Fibroblast of lung (primary cell): ENCODE measurements at regions not wholly inside any gene's neighbourhood (a gene's known extent, or its start where the extent isn't known, plus 50 kb on each side); places are given as distances from the start of the nearest gene placed in this dataset.

Experiments
- DNase-seq, 2 donors: peaks; one replicate each; pipeline versions ENCODE4 v3.0.0 to v3.0.0-alpha.2; 2010; ENCODE audit warnings: low read depth in 2 of 2
- H2AFZ ChIP-seq: 2 replicates; pipeline ENCODE4 v1.5.1; 2012; ENCODE audit warnings: low read length, control low read depth, inconsistent platforms
- H3K27ac ChIP-seq: 2 replicates; pipeline ENCODE4 v1.5.1; 2011; ENCODE audit warnings: low read length, control low read depth; ENCODE audit not compliant: insufficient read depth
- H3K27me3 ChIP-seq: 2 replicates; pipeline ENCODE4 v1.5.1; 2011; ENCODE audit warnings: mild to moderate bottlenecking, low read length; ENCODE audit not compliant: control insufficient read depth, insufficient read depth
- H3K36me3 ChIP-seq: 2 replicates; pipeline ENCODE4 v1.5.1; 2011; ENCODE audit warnings: low read length; ENCODE audit not compliant: control insufficient read depth, insufficient read depth
- H3K4me1 ChIP-seq: 2 replicates; pipeline ENCODE4 v1.5.1; 2011; ENCODE audit warnings: low read length; ENCODE audit not compliant: control insufficient read depth, insufficient read depth; ENCODE audit errors: extremely low read depth
- H3K4me2 ChIP-seq: 2 replicates; pipeline ENCODE4 v1.5.1; 2011; ENCODE audit warnings: low read length, control low read depth; ENCODE audit not compliant: insufficient read depth; ENCODE audit errors: extremely low read depth
- H3K4me3 ChIP-seq, 4 experiments: fragments of 200-600 bp in 1 of 4; sonication (generic) in 1 of 4; replicated peaks in 1 of 4; 2 replicates each; pipeline ENCODE4 v1.5.1; 2011 to 2016; ENCODE audit warnings: low read length in 4 of 4, low read depth in 3 of 4, mild to moderate bottlenecking in 3 of 4, control low read depth in 2 of 4, inconsistent platforms in 1 of 4, mixed read lengths in 1 of 4; ENCODE audit not compliant: insufficient read depth in 1 of 4; ENCODE audit errors: control extremely low read depth in 1 of 4
- H3K79me2 ChIP-seq: 2 replicates; pipeline ENCODE4 v1.5.1; 2012; ENCODE audit warnings: mild to moderate bottlenecking, low read length, inconsistent platforms; ENCODE audit not compliant: control insufficient read depth, insufficient read depth
- H3K9ac ChIP-seq: 2 replicates; pipeline ENCODE4 v1.5.1; 2011; ENCODE audit warnings: mild to moderate bottlenecking, low read length, control low read depth; ENCODE audit not compliant: insufficient read depth
- H3K9me3 ChIP-seq: 2 replicates; pipeline ENCODE4 v1.5.1; 2012; ENCODE audit warnings: low read depth, low read length; ENCODE audit not compliant: control insufficient read depth, insufficient read depth
- H4K20me1 ChIP-seq: 2 replicates; pipeline ENCODE4 v1.5.1; 2011; ENCODE audit warnings: low read length; ENCODE audit not compliant: control insufficient read depth, insufficient read depth; ENCODE audit errors: extremely low read depth
- EZH2 ChIP-seq: IDR thresholded peaks from 2 replicates; pipeline ENCODE4 v1.5.1; 2012; ENCODE audit warnings: low read length, control low read depth, mild to moderate bottlenecking; ENCODE audit errors: missing control alignments
- TF ChIP-seq, protein P1 (sequence below), 2 donors: IDR thresholded peaks in 1 of 2; conservative IDR thresholded peaks in 1 of 2; 1 replicate in 1 of 2; 2 replicates in 1 of 2; pipeline ENCODE4 v1.5.1; 2011 to 2012; ENCODE audit warnings: low read length in 2 of 2, control low read depth in 1 of 2, inconsistent platforms in 1 of 2, low read depth in 1 of 2, mild to moderate bottlenecking in 1 of 2

DNA sequence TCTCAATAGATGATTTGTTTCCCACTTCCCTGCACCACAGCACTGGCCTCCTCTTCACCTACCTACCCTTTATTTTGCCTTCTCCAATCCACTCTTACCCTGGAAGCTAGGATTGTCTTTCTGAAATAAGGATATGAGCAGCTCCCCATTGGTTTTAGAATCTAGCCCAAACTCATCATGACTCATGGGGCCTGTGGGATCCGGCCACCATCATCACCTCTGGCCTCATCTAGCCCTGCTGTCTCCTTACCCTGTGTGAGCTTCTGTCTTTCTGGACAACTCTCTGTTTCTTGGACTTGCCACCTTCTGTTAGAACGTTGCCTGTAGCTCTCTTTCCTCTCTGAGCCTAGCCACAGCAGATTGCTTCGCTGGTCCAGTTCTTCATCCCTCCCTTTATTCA lies 277.1 kb downstream of the PAX1 start:
- Histone ChIP-seq H2AFZ (no peak overlapping the region), H3K79me2 (no peaks in the 10 kb centered on the region), H3K27ac (no peak overlapping the region), H3K9me3 (no peaks in the 10 kb centered on the region), H3K36me3 (no peaks in the 10 kb centered on the region), H3K27me3 (no peaks in the 10 kb centered on the region), H3K4me3 (no peak overlapping the region), H3K4me2 (no peak overlapping the region), H3K9ac (no peak overlapping the region), H3K4me1 (no peaks in the 10 kb centered on the region), H4K20me1 (no peaks in the 10 kb centered on the region)
- DNase-seq: no peak
- no peak for TF ChIP-seq EZH2
- TF ChIP-seq, protein P1, sequence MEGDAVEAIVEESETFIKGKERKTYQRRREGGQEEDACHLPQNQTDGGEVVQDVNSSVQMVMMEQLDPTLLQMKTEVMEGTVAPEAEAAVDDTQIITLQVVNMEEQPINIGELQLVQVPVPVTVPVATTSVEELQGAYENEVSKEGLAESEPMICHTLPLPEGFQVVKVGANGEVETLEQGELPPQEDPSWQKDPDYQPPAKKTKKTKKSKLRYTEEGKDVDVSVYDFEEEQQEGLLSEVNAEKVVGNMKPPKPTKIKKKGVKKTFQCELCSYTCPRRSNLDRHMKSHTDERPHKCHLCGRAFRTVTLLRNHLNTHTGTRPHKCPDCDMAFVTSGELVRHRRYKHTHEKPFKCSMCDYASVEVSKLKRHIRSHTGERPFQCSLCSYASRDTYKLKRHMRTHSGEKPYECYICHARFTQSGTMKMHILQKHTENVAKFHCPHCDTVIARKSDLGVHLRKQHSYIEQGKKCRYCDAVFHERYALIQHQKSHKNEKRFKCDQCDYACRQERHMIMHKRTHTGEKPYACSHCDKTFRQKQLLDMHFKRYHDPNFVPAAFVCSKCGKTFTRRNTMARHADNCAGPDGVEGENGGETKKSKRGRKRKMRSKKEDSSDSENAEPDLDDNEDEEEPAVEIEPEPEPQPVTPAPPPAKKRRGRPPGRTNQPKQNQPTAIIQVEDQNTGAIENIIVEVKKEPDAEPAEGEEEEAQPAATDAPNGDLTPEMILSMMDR (conservative IDR thresholded peaks at IDR 0.05 in 1 of 2, IDR thresholded peaks at IDR 0.05 in 1 of 2; ENCODE audit: low read depth in 1 of 2, low read length in 2 of 2): no peak

DNA sequence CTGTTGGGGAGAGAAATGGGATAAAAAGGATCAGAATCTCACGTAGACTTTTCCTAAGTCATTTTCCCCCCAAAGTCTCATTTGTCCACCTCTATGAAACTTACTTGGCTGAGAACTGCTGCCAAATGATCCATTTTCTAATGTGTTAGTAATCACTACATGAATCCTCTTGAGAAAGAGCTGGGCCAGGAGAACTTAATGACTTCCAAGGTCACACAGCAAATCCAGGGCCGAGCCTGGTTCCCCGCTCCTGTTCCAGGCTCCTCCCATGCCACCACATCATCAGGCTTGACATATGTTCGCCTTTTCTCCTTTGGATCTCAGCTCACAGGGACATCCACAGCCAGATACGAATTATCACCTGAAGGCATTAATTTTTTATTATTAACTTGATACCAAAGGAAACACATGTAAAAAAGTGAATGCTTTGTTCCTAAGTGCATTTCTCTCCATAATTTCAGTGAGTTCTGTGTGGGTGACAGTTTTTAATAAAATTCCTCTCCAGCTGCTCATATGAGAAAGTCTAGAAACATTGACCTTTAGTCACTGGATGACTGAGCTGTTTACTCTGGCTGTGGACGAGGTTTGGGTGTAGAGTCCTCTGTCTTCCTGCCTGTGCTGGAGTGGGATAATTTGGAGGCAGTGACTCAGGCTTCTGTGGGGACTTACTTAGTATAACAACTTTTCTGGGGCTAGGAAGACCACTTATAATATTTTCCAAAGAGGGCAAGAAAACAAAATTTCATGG lies 276.3 kb downstream of the PAX1 start:
- H3K4me2 ChIP-seq: no peak overlapping the region
- no peak overlapping the region for H3K4me3 ChIP-seq
- H3K27ac ChIP-seq: no peak overlapping the region
- no peak overlapping the region for H3K9ac ChIP-seq
- no peaks in the 10 kb centered on the region for H3K9me3 ChIP-seq
- no peak for TF ChIP-seq EZH2
- TF ChIP-seq, protein P1 (conservative IDR thresholded peaks at IDR 0.05 in 1 of 2, IDR thresholded peaks at IDR 0.05 in 1 of 2; ENCODE audit: low read depth in 1 of 2, low read length in 2 of 2): no peak
- H3K79me2 ChIP-seq: no peaks in the 10 kb centered on the region
- H4K20me1 ChIP-seq: no peaks in the 10 kb centered on the region
- DNase-seq: peak; percentile 6 to 32
- no peaks in the 10 kb centered on the region for H3K36me3 ChIP-seq
- no peak overlapping the region for H2AFZ ChIP-seq
- H3K27me3 ChIP-seq: no peaks in the 10 kb centered on the region
- no peaks in the 10 kb centered on the region for H3K4me1 ChIP-seq

DNA sequence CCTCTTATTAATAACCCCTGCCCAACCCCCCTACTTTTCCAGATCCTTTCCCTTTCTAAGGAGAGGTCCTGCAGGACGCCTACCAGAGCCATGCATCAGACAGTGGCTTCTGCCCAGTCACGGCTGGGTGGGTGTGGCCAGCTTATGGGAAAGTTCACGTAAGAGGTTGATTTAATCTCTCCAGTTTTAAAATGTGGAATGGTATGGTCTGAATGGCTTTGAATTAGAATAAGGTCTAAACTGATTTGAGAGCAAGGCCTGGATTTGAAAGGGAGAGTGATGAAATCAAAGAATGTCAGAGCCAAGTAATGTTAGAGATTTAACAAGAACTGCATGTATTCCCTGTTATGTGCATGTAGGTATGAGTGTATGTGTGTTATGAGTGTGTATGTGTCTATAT lies 275.7 kb downstream of the PAX1 start:
- no peak overlapping the region for H3K9ac ChIP-seq

More for the DNA sequence above, 275.7 kb downstream of the PAX1 start:
- no peaks in the 10 kb centered on the region for H3K79me2 ChIP-seq
- no peak overlapping the region for H2AFZ ChIP-seq
- TF ChIP-seq, protein P1 (conservative IDR thresholded peaks at IDR 0.05 in 1 of 2, IDR thresholded peaks at IDR 0.05 in 1 of 2; ENCODE audit: low read depth in 1 of 2, low read length in 2 of 2): no peak
- no peak for TF ChIP-seq EZH2
- H3K27ac ChIP-seq: no peak overlapping the region
- no peaks in the 10 kb centered on the region for H3K9me3 ChIP-seq
- H3K36me3 ChIP-seq: no peaks in the 10 kb centered on the region
- no peaks in the 10 kb centered on the region for H3K4me1 ChIP-seq
- DNase-seq: peak in 1 of 2 donors; percentile 1
- no peaks in the 10 kb centered on the region for H4K20me1 ChIP-seq
- no peaks in the 10 kb centered on the region for H3K27me3 ChIP-seq
- H3K4me3 ChIP-seq: no peak overlapping the region
- H3K4me2 ChIP-seq: no peak overlapping the region
